ENCODE measurements at regions not wholly inside any gene's neighbourhood (a gene's known extent, or its start where the extent isn't known, plus 50 kb on each side); places are given as distances from the start of the nearest gene placed in this dataset.

GRCh38 chr22:48423481-48423911 is 1404.2 kb downstream of the BRD1 start:
- TF ChIP-seq POLR2AphosphoS5 (IDR thresholded peaks at IDR 0.05; ENCODE audit: borderline replicate concordance, low read depth, low read length) (no peak), EZH2 (IDR thresholded peaks at IDR 0.05) (no peak), FOXP2 (optimal IDR thresholded peaks at IDR 0.05; ENCODE audit: control extremely low read depth, extremely low read length, insufficient read depth) (no peak)
